H1 (cell line): ENCODE measurements at regions not wholly inside any gene's neighbourhood (a gene's known extent, or its start where the extent isn't known, plus 50 kb on each side); places are given as distances from the start of the nearest gene placed in this dataset.

Experiments used
- CTCF ChIA-PET: fragments of 300-600 bp; sonication (Branson Sonifier 250); formaldehyde crosslinking; loops from one replicate; lab custom pipeline; 2021; ENCODE audit not compliant: partially characterized antibody; lab: Charles Lee
- POLR2A ChIA-PET: fragments of 300-600 bp; sonication (Branson Sonifier 250); formaldehyde crosslinking; loops from one replicate; lab custom pipeline; 2021; ENCODE audit warnings: inconsistent platforms; ENCODE audit not compliant: partially characterized antibody; lab: Charles Lee
- DNase-seq, 2 experiments: peaks; one replicate each; pipeline versions ENCODE4 v3.0.0 to v3.0.0-alpha.2; 2010 to 2022; ENCODE audit warnings: low spot score in 2 of 2, low read depth in 1 of 2, mixed read lengths in 1 of 2
- FAIRE-seq: peaks from 2 replicates; lab custom pipeline; 2011; peaks lifted over from hg19 to GRCh38; lab: Jason Lieb, UNC
- H2AFZ ChIP-seq: 2 replicates; pipeline ENCODE4 v1.8.1; 2012; ENCODE audit warnings: low read length, inconsistent platforms
- H2AK5ac ChIP-seq: 2 replicates; pipeline ENCODE4 v1.6.1; 2013; ENCODE audit warnings: low read depth, low read length
- H2BK120ac ChIP-seq: replicated peaks from 2 replicates; pipeline ENCODE3; 2013; ENCODE audit warnings: low read depth, low read length, inconsistent platforms
- H2BK12ac ChIP-seq: 2 replicates; pipeline ENCODE4 v1.6.1; 2013; ENCODE audit warnings: low read depth, low read length
- H2BK15ac ChIP-seq: 2 replicates; pipeline ENCODE4 v1.6.1; 2013; ENCODE audit warnings: low read length
- H2BK20ac ChIP-seq: 2 replicates; pipeline ENCODE4 v1.6.1; 2013; ENCODE audit warnings: low read length
- H2BK5ac ChIP-seq: 2 replicates; pipeline ENCODE4 v1.6.1; 2013; ENCODE audit warnings: low read depth, low read length
- H3K14ac ChIP-seq: 2 replicates; pipeline ENCODE4 v1.6.1; 2013; ENCODE audit warnings: inconsistent platforms; ENCODE audit not compliant: insufficient read length
- H3K18ac ChIP-seq: 2 replicates; pipeline ENCODE4 v1.6.1; 2013; ENCODE audit warnings: low read length; ENCODE audit errors: extremely low read depth
- H3K23ac ChIP-seq: 2 replicates; pipeline ENCODE4 v1.6.1; 2013; ENCODE audit warnings: inconsistent platforms; ENCODE audit not compliant: insufficient read length
- H3K23me2 ChIP-seq: 2 replicates; pipeline ENCODE4 v1.6.1; 2013; ENCODE audit warnings: low read depth, low read length
- H3K27ac ChIP-seq: 2 replicates; pipeline ENCODE4 v1.6.1; 2011; ENCODE audit warnings: low read depth, low read length, inconsistent platforms
- H3K27me3 ChIP-seq, 4 experiments: replicated peaks in 1 of 4; 1 replicate in 1 of 4; 2 replicates in 3 of 4; pipeline versions ENCODE4 v1.6.1 to v1.8.1; 2011 to 2013; ENCODE audit warnings: low read length in 3 of 4, mild to moderate bottlenecking in 3 of 4, inconsistent platforms in 2 of 4, mixed read lengths in 2 of 4, moderate library complexity in 1 of 4; ENCODE audit not compliant: control insufficient read depth in 3 of 4, insufficient read depth in 3 of 4; ENCODE audit errors: extremely low read depth in 1 of 4
- H3K36me3 ChIP-seq, 4 experiments: 2 replicates each; pipeline versions ENCODE4 v1.6.1 to v1.8.1; 2011 to 2013; ENCODE audit warnings: mild to moderate bottlenecking in 4 of 4, low read length in 3 of 4, moderate library complexity in 2 of 4, control low read depth in 1 of 4, inconsistent platforms in 1 of 4; ENCODE audit not compliant: insufficient read depth in 4 of 4, control insufficient read depth in 2 of 4
- H3K4ac ChIP-seq: replicated peaks from 2 replicates; pipeline ENCODE3; 2013; ENCODE audit warnings: low read length, low read depth, mixed read lengths, inconsistent platforms; ENCODE audit not compliant: insufficient read length
- H3K4me1 ChIP-seq, 4 experiments: replicated peaks in 1 of 4; 1 replicate in 1 of 4; 2 replicates in 3 of 4; pipeline versions ENCODE4 v1.6.1 to v1.8.1; 2011 to 2013; ENCODE audit warnings: low read length in 3 of 4, inconsistent platforms in 2 of 4, mixed read lengths in 1 of 4; ENCODE audit not compliant: insufficient read depth in 4 of 4, control insufficient read depth in 3 of 4
- H3K4me2 ChIP-seq, 2 experiments: 2 replicates each; pipeline versions ENCODE4 v1.6.1 to v1.8.1; 2011 to 2013; ENCODE audit warnings: low read depth in 2 of 2, low read length in 2 of 2, control low read depth in 1 of 2, inconsistent platforms in 1 of 2, mild to moderate bottlenecking in 1 of 2; ENCODE audit not compliant: insufficient read depth in 1 of 2
- H3K4me3 ChIP-seq, 4 experiments: fragments of 200-600, 300-600 bp in 1 of 4; sonication (generic), shearing (Covaris generic), sonication (Bioruptor Twin) in 1 of 4; 2 replicates each; pipeline versions ENCODE4 v1.5.1 to v1.8.1; 2011 to 2016; ENCODE audit warnings: low read length in 4 of 4, low read depth in 3 of 4, control low read depth in 2 of 4, inconsistent platforms in 2 of 4, mild to moderate bottlenecking in 2 of 4, mixed read lengths in 1 of 4, moderate library complexity in 1 of 4; ENCODE audit not compliant: insufficient read depth in 2 of 4; ENCODE audit errors: extremely low read depth in 1 of 4
- H3K56ac ChIP-seq: replicated peaks from 2 replicates; pipeline ENCODE3; 2013; ENCODE audit warnings: low read depth, mild to moderate bottlenecking, mixed read lengths, low read length, inconsistent platforms; ENCODE audit not compliant: insufficient read length
- H3K79me1 ChIP-seq: 2 replicates; pipeline ENCODE4 v1.6.1; 2013; ENCODE audit warnings: low read depth, low read length, control low read depth
- H3K79me2 ChIP-seq, 2 experiments: 2 replicates each; pipeline versions ENCODE4 v1.6.1 to v1.8.1; 2012 to 2013; ENCODE audit warnings: low read length in 2 of 2, mild to moderate bottlenecking in 2 of 2, inconsistent platforms in 1 of 2; ENCODE audit not compliant: insufficient read depth in 2 of 2, control insufficient read depth in 1 of 2
- H3K9ac ChIP-seq, 4 experiments: replicated peaks in 1 of 4; 1 replicate in 1 of 4; 2 replicates in 3 of 4; pipeline versions ENCODE4 v1.6.1 to v1.8.1; 2011 to 2013; ENCODE audit warnings: low read depth in 3 of 4, low read length in 3 of 4, control low read depth in 2 of 4, mild to moderate bottlenecking in 2 of 4, moderate library complexity in 2 of 4, inconsistent platforms in 1 of 4; ENCODE audit errors: extremely low read depth in 1 of 4
- H3K9me3 ChIP-seq, 2 experiments: 2 replicates each; pipeline versions ENCODE4 v1.6.1 to v1.8.1; 2012 to 2013; ENCODE audit warnings: mild to moderate bottlenecking in 2 of 2, moderate library complexity in 2 of 2, control low read depth in 1 of 2, inconsistent platforms in 1 of 2, low read depth in 1 of 2, low read length in 1 of 2, mixed read lengths in 1 of 2; ENCODE audit not compliant: insufficient read depth in 2 of 2
- H4K20me1 ChIP-seq, 2 experiments: replicated peaks in 1 of 2; 2 replicates each; pipeline versions ENCODE3 to v1.8.1; 2011 to 2013; ENCODE audit warnings: inconsistent platforms in 2 of 2, low read length in 2 of 2, mild to moderate bottlenecking in 1 of 2; ENCODE audit not compliant: insufficient read depth in 2 of 2, control insufficient read depth in 1 of 2
- H4K5ac ChIP-seq: 2 replicates; pipeline ENCODE4 v1.6.1; 2013; ENCODE audit warnings: low read length, low read depth, mixed read lengths, inconsistent platforms; ENCODE audit not compliant: insufficient read length
- H4K8ac ChIP-seq: 2 replicates; pipeline ENCODE4 v1.8.0; 2013; ENCODE audit warnings: mild to moderate bottlenecking, moderate library complexity, low read length, inconsistent platforms; ENCODE audit not compliant: insufficient read depth; ENCODE audit errors: extremely low read depth
- H4K91ac ChIP-seq: replicated peaks from 2 replicates; pipeline ENCODE3; 2013; ENCODE audit warnings: low read length, mixed read lengths, inconsistent platforms; ENCODE audit not compliant: insufficient read length
- POLR2AphosphoS5 ChIP-seq: IDR thresholded peaks from 2 replicates; pipeline ENCODE4 v1.6.1; 2011; ENCODE audit warnings: low read depth, low read length
- SUZ12 ChIP-seq: fragments of 200-600 bp; sonication (generic); IDR thresholded peaks from 2 replicates; pipeline ENCODE4 v1.6.1; 2012; ENCODE audit warnings: mild to moderate bottlenecking, inconsistent platforms, low read length, moderate library complexity, mixed read lengths
- WGBS, 2 experiments: shearing (Covaris generic) in 1 of 2; methylation state at CpG; one replicate each; pipeline versions ENCODE4 v1.1.6 to v1.1.7; 2013 to 2015; ENCODE audit warnings: low lambda C conversion rate in 2 of 2, mixed read lengths in 2 of 2, inconsistent platforms in 1 of 2, low coverage in 1 of 2, missing lambda C conversion rate in 1 of 2; ENCODE audit not compliant: insufficient replicate concordance in 2 of 2, insufficient coverage in 1 of 2, insufficient read length in 1 of 2; ENCODE audit errors: extremely low coverage in 1 of 2, missing lambda C conversion rate in 1 of 2; 5-methylcytosine and 5-hydroxymethylcytosine counted together

GRCh38 chr6:139941826-139942225 lies 567.4 kb upstream of the CITED2 start:
- H3K18ac ChIP-seq = no peak overlapping the region
- H4K5ac ChIP-seq = no peak overlapping the region
- H3K79me2 ChIP-seq = no peaks in the 10 kb centered on the region
- no peak overlapping the region for H4K91ac ChIP-seq
- no peak overlapping the region for H2BK15ac ChIP-seq
- no peak overlapping the region for H3K4me3 ChIP-seq
- peaks cover 0 to 5% (median 0%) of the 10 kb centered on the region in 4 experiments; a peak in 1 of 7 replicates for H3K4me1 ChIP-seq
- no peaks in the 10 kb centered on the region for H3K23me2 ChIP-seq
- CTCF ChIA-PET = interaction anchor here (1.0 kb wide), 1 partner anchor 58 kb away, joined by 4 read pairs; no protein-coding TSS in a partner anchor
- no peak overlapping the region for H3K9ac ChIP-seq
- no peak overlapping the region for H2AK5ac ChIP-seq
- no peak overlapping the region for H3K56ac ChIP-seq
- H4K20me1 ChIP-seq = no peaks in the 10 kb centered on the region
- H3K27me3 ChIP-seq = no peaks in the 10 kb centered on the region
- no peak overlapping the region for H3K14ac ChIP-seq
- POLR2A ChIA-PET = no interaction called here
- FAIRE-seq = no peak
- no peak overlapping the region for H3K27ac ChIP-seq
- no peak overlapping the region for H2BK12ac ChIP-seq
- H2BK120ac ChIP-seq = no peak overlapping the region
- H2BK5ac ChIP-seq = no peak overlapping the region
- no peak overlapping the region for H3K4me2 ChIP-seq
- no peak for DNase-seq
- no peaks in the 10 kb centered on the region for H3K9me3 ChIP-seq
- no peak overlapping the region for H4K8ac ChIP-seq
- H2BK20ac ChIP-seq = no peak overlapping the region
- 28% methylated on average over 3 of the region's 3 CpGs; no CpG with 5 or more reads in 1 of the 2 experiments for WGBS, 2 experiments
- no peak overlapping the region for H2AFZ ChIP-seq
- TF ChIP-seq SUZ12 (no peak), POLR2AphosphoS5 (no peak)
- H3K23ac ChIP-seq = no peak overlapping the region
- H3K79me1 ChIP-seq = no peaks in the 10 kb centered on the region
- H3K36me3 ChIP-seq = no peaks in the 10 kb centered on the region
- no peak overlapping the region for H3K4ac ChIP-seq
